ENCODE measurements at regions not wholly inside any gene's neighbourhood (a gene's known extent, or its start where the extent isn't known, plus 50 kb on each side); places are given as distances from the start of the nearest gene placed in this dataset.
"Not testable (repeated sequence)": the region's sequence is repeated elsewhere in the genome, so short reads cannot be mapped to it uniquely, and the experiment has no call there.

DNA sequence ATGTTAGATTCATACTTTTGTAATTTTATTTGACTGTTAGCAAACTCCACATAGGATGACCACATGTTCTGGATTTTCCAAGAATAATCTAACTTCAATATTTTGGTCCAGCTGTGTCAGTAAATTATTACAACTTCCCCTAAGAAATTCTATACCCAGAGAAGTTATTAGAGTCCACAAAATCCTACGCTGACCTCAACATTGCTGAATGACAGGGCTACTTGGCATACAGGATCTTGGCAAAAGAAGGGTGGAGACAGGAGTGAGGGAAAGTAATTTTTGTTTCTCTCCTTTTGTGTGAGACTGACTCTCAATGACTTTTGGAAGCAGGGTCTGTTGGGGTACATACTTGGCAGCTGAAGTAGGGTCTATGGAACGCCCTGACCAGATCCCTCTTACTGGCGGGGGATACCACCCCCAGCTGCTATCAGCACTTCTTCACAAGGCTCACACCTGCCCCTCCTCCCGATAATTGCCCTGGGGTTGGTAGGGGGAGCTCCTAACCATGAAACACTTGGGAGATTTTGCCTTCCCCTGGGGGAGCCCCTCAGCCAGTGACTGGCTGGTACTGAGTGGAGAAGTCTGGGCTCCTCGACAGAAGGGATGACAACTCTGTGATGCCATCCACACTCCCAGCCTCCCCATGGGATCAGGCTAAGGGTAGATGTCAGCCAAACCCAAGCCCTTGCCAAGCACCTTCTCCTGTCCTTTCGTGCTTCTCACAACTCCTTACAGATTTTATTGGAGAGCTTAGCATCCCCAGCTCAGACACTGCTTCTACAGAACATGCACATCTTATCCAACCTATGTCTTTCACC is 110.6 kb upstream of the FHL2 start:
- Histone ChIP-seq H3K4me1 (peaks cover 15% of the 10 kb centered on the region), H3K4me3 (no peak overlapping the region), H3K36me3 (ENCODE audit: insufficient read depth in 1 of 2, low read depth in 1 of 2) (no peaks in the 10 kb centered on the region), H3K27me3 (ENCODE audit: insufficient read depth in 3 of 3, low read length in 2 of 3) (no peaks in the 10 kb centered on the region), H3K27ac (no peak overlapping the region), H3K9me3 (no peaks in the 10 kb centered on the region)
- WGBS, 3 donors = 35 to 42% (median 41%) methylated on average over 6 of the region's 6 CpGs
- DNase-seq (no peak), ATAC-seq (peak; percentile 55 to 74 (median 65))
- TF ChIP-seq, protein P1, sequence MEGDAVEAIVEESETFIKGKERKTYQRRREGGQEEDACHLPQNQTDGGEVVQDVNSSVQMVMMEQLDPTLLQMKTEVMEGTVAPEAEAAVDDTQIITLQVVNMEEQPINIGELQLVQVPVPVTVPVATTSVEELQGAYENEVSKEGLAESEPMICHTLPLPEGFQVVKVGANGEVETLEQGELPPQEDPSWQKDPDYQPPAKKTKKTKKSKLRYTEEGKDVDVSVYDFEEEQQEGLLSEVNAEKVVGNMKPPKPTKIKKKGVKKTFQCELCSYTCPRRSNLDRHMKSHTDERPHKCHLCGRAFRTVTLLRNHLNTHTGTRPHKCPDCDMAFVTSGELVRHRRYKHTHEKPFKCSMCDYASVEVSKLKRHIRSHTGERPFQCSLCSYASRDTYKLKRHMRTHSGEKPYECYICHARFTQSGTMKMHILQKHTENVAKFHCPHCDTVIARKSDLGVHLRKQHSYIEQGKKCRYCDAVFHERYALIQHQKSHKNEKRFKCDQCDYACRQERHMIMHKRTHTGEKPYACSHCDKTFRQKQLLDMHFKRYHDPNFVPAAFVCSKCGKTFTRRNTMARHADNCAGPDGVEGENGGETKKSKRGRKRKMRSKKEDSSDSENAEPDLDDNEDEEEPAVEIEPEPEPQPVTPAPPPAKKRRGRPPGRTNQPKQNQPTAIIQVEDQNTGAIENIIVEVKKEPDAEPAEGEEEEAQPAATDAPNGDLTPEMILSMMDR (IDR thresholded peaks at IDR 0.05) = no peak
- intact Hi-C loops (cut with DNase I) = loop anchor here in 1 of 2 donors (1.0 kb wide), 1 partner anchor 20 kb away; no protein-coding TSS in a partner anchor

DNA sequence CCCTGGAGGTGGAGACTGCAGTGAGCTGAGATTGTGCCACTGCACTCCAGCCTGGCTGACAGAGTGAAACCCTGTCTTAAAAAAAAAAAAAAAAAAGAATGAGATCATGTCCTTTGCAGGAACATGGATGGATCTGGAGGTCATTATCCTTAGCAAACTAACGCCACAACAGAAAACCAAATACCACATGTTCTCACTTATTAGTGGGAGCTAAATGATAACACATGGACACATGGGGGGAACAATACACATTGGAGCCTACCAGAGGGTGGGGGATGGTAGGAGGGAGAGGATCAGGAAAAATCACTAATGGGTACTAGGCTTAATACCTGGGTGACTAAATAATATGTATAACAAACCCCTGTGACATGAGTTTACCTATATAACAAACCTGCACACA is 108.0 kb upstream of the FHL2 start:
- H3K4me3 ChIP-seq; H3K9me3 ChIP-seq; intact Hi-C loops (cut with DNase I); ATAC-seq; H3K36me3 ChIP-seq (ENCODE audit: insufficient read depth in 1 of 2, low read depth in 1 of 2); H3K27me3 ChIP-seq (ENCODE audit: insufficient read depth in 3 of 3, low read length in 2 of 3); DNase-seq; H3K27ac ChIP-seq: not testable (repeated sequence)
- WGBS, 3 donors = 36 to 60% (median 56%) methylated on average over 1 of the region's 1 CpG
- H3K4me1 ChIP-seq = peaks cover 15% of the 10 kb centered on the region

DNA sequence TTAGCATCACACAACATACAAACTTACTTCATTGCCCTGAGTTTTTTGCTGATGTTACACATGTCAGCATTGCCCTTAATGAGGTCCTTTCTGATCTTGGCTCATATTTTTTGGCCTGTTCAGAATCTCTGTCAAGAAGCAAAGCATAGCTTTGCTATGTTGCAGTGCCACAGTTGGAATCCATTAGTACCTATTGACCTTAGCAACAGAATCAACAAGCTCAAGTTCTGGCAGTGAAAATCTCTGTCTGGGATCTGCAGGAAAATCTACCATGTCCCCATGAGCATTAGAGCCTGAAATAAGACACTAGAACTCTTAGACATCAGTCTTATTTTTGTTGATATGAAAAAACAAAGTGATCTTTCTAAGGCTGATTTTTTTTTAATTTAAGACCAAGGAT is 105.6 kb upstream of the FHL2 start:
- DNase-seq (no peak), ATAC-seq (peak in 1 of 4 donors; percentile 40)
- intact Hi-C loops (cut with DNase I) = no loop called here
- H3K27me3 ChIP-seq (ENCODE audit: insufficient read depth in 3 of 3, low read length in 2 of 3) = no peaks in the 10 kb centered on the region
- no peaks in the 10 kb centered on the region for H3K9me3 ChIP-seq
- no peak overlapping the region for H3K4me3 ChIP-seq
- H3K27ac ChIP-seq = no peak overlapping the region
- no peaks in the 10 kb centered on the region for H3K36me3 ChIP-seq (ENCODE audit: insufficient read depth in 1 of 2, low read depth in 1 of 2)
- TF ChIP-seq, protein P1 (IDR thresholded peaks at IDR 0.05) = no peak
- H3K4me1 ChIP-seq = peaks cover 7% of the 10 kb centered on the region

DNA sequence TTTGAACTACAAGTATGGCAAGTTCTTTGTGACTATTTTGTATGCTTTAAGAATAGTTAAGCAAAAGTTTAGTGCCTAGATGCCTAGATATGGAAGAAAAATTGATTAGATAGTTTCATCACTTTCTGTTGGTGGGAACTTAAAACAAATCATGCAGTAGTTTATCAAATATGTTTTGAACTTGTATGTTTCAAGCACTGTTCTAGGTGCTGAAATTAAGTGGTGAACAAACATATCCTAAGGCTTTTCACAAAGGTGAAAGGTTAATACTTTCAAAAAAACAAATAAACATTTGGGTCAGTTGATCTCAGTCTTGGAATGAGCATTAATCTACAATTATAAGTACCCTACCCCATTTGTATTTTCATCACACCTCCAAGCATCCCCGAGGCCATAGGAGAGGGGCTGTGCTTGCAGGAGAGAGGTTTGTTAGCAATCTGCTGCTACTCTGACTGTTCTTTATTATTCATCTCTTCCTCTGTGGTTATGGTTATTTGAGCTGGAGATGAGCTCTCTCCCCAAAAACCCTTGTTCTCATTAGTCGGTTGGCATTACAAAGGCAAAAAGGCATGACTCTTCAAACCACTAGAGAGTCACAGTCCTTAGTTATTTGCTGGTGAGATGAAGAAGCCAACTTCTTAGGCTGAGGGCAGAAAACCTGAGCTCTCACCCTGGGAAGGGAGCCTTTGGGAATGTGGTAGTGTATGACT is 103.9 kb upstream of the FHL2 start:
- H3K9me3 ChIP-seq = no peaks in the 10 kb centered on the region
- 70 to 74% (median 74%) methylated on average over 2 of the region's 2 CpGs for WGBS, 3 donors
- intact Hi-C loops (cut with DNase I) = no loop called here
- H3K27me3 ChIP-seq (ENCODE audit: insufficient read depth in 3 of 3, low read length in 2 of 3) = no peaks in the 10 kb centered on the region
- DNase-seq (no peak), ATAC-seq (no peak)
- H3K36me3 ChIP-seq (ENCODE audit: insufficient read depth in 1 of 2, low read depth in 1 of 2) = no peaks in the 10 kb centered on the region
- H3K4me1 ChIP-seq = peaks cover 11% of the 10 kb centered on the region
- H3K27ac ChIP-seq = no peak overlapping the region
- H3K4me3 ChIP-seq = no peak overlapping the region
- TF ChIP-seq, protein P1 (IDR thresholded peaks at IDR 0.05) = no peak

DNA sequence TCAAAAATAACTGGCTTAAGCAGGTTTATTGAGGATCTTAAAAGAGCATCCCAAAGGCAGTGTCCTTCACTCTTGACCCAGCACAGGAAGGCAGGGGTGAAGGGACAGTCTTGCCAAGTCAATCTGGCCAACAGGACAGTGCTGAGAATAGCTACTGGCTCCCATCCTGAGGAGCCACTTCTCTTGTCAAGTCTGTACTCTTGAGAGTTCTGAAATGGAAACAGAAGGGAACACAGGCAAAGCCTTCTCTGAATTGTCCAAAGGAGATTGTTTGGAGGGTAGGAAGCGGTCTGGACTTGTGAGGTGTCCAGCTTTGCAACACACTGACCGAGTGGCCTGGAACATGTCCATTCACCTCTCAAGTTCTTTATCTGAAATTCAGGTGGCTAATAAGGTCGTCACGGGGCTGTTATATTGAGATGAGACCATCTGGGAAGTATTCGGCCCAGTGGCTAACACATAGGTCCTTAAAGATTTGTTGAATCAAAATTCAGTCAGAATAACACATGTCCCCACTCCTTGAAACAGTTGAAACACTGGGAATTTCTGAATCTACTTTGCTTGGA is 99.5 kb upstream of the FHL2 start:
- Histone ChIP-seq H3K4me1 (peaks cover 28% of the 10 kb centered on the region), H3K4me3 (no peak overlapping the region), H3K36me3 (ENCODE audit: insufficient read depth in 1 of 2, low read depth in 1 of 2) (no peaks in the 10 kb centered on the region), H3K27me3 (ENCODE audit: insufficient read depth in 3 of 3, low read length in 2 of 3) (no peaks in the 10 kb centered on the region), H3K27ac (peak overlapping the region; percentile 74), H3K9me3 (no peaks in the 10 kb centered on the region)
- ATAC-seq = peak; percentile 72 to 92 (median 90)
- intact Hi-C loops (cut with DNase I) = loop anchor here in 1 of 2 donors (10.0 kb wide), 1 partner anchor 64 kb away; no protein-coding TSS in a partner anchor
- peak in 1 of 2 donors; percentile 56 for DNase-seq
- WGBS, 3 donors = 21 to 28% (median 27%) methylated on average over 5 of the region's 5 CpGs
- TF ChIP-seq, protein P1 (IDR thresholded peaks at IDR 0.05) = no peak
